SU-DHL-6 (cell line): ENCODE measurements at regions not wholly inside any gene's neighbourhood (a gene's known extent, or its start where the extent isn't known, plus 50 kb on each side); places are given as distances from the start of the nearest gene placed in this dataset.

ENCODE experiments used
- H2AFZ ChIP-seq: fragments of 200-600 bp; sonication (generic); 2 replicates; pipeline ENCODE4 v1.6.1; 2014; ENCODE audit warnings: low read depth, mild to moderate bottlenecking, moderate library complexity, mixed read lengths, antibody characterized with exemption, low read length; ENCODE audit not compliant: severe bottlenecking
- H3F3A ChIP-seq: fragments of 200-600 bp; shearing (Covaris generic); 2 replicates; pipeline ENCODE4 v1.6.0; 2016; ENCODE audit warnings: antibody characterized with exemption, mild to moderate bottlenecking; ENCODE audit not compliant: insufficient read depth
- H3K27ac ChIP-seq: fragments of 200-600 bp; sonication (generic); 2 replicates; pipeline ENCODE4 v1.5.1; 2016; ENCODE audit warnings: low read depth, mild to moderate bottlenecking, low read length, moderate library complexity, mixed read lengths
- H3K27me3 ChIP-seq: fragments of 200-600 bp; sonication (generic), shearing (Covaris generic); 2 replicates; pipeline ENCODE4 v1.6.0; 2014; ENCODE audit warnings: mild to moderate bottlenecking, low read length
- H3K36me3 ChIP-seq: fragments of 200-600 bp; sonication (generic); 2 replicates; pipeline ENCODE4 v1.6.1; 2014; ENCODE audit warnings: mild to moderate bottlenecking, low read length, mixed read lengths
- H3K4me2 ChIP-seq: fragments of 300-600, 200-600 bp; shearing (Covaris generic), sonication (generic); 2 replicates; pipeline ENCODE4 v1.6.0; 2014; ENCODE audit warnings: low read length, low read depth, mild to moderate bottlenecking; ENCODE audit not compliant: poor library complexity, severe bottlenecking
- H3K4me3 ChIP-seq: fragments of 200-600 bp; sonication (generic); 2 replicates; pipeline ENCODE4 v1.5.1; 2014; ENCODE audit warnings: antibody characterized with exemption, low read length, mild to moderate bottlenecking, mixed read lengths; ENCODE audit not compliant: insufficient read depth, poor library complexity, severe bottlenecking
- H3K79me2 ChIP-seq: fragments of 200-600 bp; sonication (generic); 2 replicates; pipeline ENCODE4 v1.6.1; 2014; ENCODE audit warnings: mild to moderate bottlenecking, low read length, moderate library complexity; ENCODE audit not compliant: insufficient read depth
- H3K9ac ChIP-seq: fragments of 200-600 bp; sonication (generic); 2 replicates; pipeline ENCODE4 v1.7.0; 2014; ENCODE audit warnings: mild to moderate bottlenecking, low read length
- H3K9me2 ChIP-seq: fragments of 200-600 bp; sonication (generic); replicated peaks from 2 replicates; pipeline ENCODE4 v1.6.1; 2014; ENCODE audit warnings: low read length; ENCODE audit not compliant: insufficient read depth
- H3K9me3 ChIP-seq: fragments of 200-600 bp; sonication (generic); 2 replicates; pipeline ENCODE4 v1.6.1; 2014; ENCODE audit warnings: low read length, mixed read lengths; ENCODE audit not compliant: insufficient read depth
- H4K20me1 ChIP-seq: fragments of 200-600 bp; sonication (generic); 2 replicates; pipeline ENCODE4 v1.6.1; 2014; ENCODE audit warnings: low read depth, mild to moderate bottlenecking, antibody characterized with exemption, low read length, moderate library complexity, mixed read lengths
- EZH2phosphoT487 ChIP-seq: fragments of 200-600 bp; sonication (generic), shearing (Covaris generic); conservative IDR thresholded peaks from 2 replicates; pipeline ENCODE4 v1.6.1; 2018; ENCODE audit warnings: mild to moderate bottlenecking, antibody characterized with exemption, low read length, moderate library complexity, mixed read lengths
- TF ChIP-seq, protein P1 (sequence below): fragments of 200-600 bp; sonication (generic); IDR thresholded peaks from one replicate; pipeline ENCODE4 v1.5.1; 2017; ENCODE audit warnings: antibody characterized with exemption, mild to moderate bottlenecking, low read length, moderate library complexity; ENCODE audit not compliant: insufficient read depth, poor library complexity, severe bottlenecking

DNA sequence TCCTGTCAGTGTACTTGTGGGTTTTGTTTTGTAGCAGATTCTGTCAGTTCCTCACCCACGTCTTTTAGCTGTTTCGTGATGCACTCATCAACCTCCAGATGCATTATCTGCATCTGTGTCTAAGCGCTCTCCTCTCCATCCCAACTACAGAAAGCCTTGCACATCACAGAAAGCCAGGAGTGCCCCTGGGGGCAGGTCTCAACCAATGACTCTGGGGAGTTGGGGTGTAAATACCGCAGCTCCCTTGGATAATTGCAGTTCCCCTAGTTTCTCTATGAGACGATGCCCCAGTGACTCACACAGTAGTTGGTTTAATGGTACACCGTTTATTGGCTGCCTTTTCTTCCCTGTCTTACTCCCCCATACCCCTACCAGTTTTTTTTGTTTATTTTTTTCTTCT lies 158.1 kb downstream of the SOX4 start:
- Histone ChIP-seq H3K9me2 (no peaks in the 10 kb centered on the region), H3K27me3 (0 out of 2 replicates have a peak, but pooled peaks cover 2% of the 10 kb centered on the region), H2AFZ (no peak overlapping the region), H3K4me2 (no peak overlapping the region), H3K79me2 (no peaks in the 10 kb centered on the region), H3K9ac (no peak overlapping the region), H3K27ac (no peak overlapping the region), H3F3A (no peaks in the 10 kb centered on the region), H4K20me1 (no peaks in the 10 kb centered on the region), H3K9me3 (no peaks in the 10 kb centered on the region), H3K4me3 (no peak overlapping the region), H3K36me3 (no peaks in the 10 kb centered on the region)
- TF ChIP-seq EZH2phosphoT487 = no peak
- TF ChIP-seq, protein P1, sequence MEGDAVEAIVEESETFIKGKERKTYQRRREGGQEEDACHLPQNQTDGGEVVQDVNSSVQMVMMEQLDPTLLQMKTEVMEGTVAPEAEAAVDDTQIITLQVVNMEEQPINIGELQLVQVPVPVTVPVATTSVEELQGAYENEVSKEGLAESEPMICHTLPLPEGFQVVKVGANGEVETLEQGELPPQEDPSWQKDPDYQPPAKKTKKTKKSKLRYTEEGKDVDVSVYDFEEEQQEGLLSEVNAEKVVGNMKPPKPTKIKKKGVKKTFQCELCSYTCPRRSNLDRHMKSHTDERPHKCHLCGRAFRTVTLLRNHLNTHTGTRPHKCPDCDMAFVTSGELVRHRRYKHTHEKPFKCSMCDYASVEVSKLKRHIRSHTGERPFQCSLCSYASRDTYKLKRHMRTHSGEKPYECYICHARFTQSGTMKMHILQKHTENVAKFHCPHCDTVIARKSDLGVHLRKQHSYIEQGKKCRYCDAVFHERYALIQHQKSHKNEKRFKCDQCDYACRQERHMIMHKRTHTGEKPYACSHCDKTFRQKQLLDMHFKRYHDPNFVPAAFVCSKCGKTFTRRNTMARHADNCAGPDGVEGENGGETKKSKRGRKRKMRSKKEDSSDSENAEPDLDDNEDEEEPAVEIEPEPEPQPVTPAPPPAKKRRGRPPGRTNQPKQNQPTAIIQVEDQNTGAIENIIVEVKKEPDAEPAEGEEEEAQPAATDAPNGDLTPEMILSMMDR = no peak

DNA sequence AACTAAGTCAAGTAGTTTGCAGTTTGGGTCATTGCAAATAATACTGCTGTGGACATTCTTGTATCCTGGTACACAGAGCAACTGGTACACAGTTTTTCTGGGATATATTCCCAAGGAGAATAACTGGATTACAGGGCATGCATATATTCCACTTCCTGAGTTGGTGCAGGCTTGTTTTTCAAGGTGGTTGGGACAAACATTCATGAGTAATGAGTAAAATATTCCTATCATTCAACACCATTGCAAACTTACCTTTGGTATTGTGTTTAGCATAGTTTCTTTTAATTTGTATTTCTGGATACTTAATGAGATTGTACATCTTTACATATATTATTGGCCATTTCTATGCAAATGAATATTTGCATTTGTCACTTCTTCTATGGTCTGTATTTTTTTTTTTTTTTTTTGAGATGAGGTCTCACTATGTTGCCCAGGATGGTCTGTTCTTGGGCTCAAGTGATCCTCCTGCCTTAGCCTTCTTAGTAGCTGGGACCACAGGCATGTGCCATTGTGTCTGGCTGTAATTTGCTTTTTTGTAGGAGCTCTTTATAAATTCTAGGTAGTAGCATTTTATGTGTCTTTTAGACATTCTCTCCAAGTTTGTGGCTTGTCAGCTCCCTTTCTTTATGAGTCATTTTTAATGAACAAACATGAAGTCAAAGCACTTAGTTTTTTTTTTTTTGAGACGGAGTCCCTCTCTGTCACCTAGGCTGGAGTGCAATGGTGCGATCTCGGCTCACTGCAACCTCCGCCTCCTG lies 158.7 kb downstream of the SOX4 start:
- no peak overlapping the region for H2AFZ ChIP-seq
- H3K9me3 ChIP-seq = no peaks in the 10 kb centered on the region
- H3K79me2 ChIP-seq = no peaks in the 10 kb centered on the region
- no peak overlapping the region for H3K27ac ChIP-seq
- no peaks in the 10 kb centered on the region for H4K20me1 ChIP-seq
- no peaks in the 10 kb centered on the region for H3F3A ChIP-seq
- no peaks in the 10 kb centered on the region for H3K36me3 ChIP-seq
- TF ChIP-seq EZH2phosphoT487 = no peak
- TF ChIP-seq, protein P1 = no peak
- no peak overlapping the region for H3K4me2 ChIP-seq
- H3K27me3 ChIP-seq = 0 out of 2 replicates have a peak, but pooled peaks cover 2% of the 10 kb centered on the region
- H3K9ac ChIP-seq = no peak overlapping the region
- H3K4me3 ChIP-seq = no peak overlapping the region
- no peaks in the 10 kb centered on the region for H3K9me2 ChIP-seq

DNA sequence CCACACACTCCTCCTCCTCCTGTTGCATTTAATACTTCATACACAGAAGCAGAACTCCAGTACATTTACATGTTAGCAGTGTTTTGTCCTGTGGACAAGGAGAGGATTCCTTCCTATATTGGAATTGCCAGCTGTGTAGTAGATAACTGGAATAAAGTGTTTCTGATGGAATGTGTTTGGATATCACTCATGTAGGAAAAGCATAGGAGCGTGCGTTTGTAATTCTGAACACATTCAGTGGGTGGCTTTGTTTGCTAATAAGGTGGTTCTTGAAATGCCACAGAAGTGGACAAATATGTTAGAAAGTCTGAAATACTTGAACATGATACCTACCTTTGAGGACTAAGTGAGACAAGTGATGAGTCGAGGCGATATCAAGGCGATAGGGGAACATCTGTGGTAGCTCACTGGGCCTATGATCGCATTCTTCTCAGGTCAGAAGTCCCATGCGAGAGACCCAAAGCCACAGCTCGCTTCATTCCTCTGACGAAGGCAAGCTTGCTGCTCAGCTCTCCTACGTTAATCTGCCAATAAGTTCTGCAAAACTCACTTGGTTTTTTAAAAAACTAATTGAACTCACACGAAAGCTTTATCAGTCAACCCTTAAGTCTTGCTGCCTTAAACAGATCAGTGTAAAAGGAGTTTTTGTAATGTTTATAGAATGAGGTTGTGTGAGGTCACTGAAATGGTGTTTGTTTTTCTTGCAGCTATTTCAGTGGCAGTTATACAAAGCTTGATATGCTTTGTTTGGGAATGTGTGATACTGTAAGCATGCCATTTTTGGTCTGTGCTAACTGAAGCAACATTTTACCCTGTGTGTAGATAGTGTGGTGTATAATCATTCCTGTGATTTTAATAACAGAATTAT lies 159.9 kb downstream of the SOX4 start:
- H3K4me3 ChIP-seq = no peak overlapping the region
- no peak overlapping the region for H2AFZ ChIP-seq
- H3K27ac ChIP-seq = no peak overlapping the region
- H4K20me1 ChIP-seq = no peaks in the 10 kb centered on the region
- no peaks in the 10 kb centered on the region for H3K9me3 ChIP-seq
- no peaks in the 10 kb centered on the region for H3K79me2 ChIP-seq
- TF ChIP-seq, protein P1 = no peak
- TF ChIP-seq EZH2phosphoT487 = no peak
- no peaks in the 10 kb centered on the region for H3K36me3 ChIP-seq
- no peaks in the 10 kb centered on the region for H3K9me2 ChIP-seq
- H3K9ac ChIP-seq = no peak overlapping the region
- 0 out of 2 replicates have a peak, but pooled peaks cover 2% of the 10 kb centered on the region for H3K27me3 ChIP-seq
- no peak overlapping the region for H3K4me2 ChIP-seq
- H3F3A ChIP-seq = no peaks in the 10 kb centered on the region
